Occipital lobe (tissue), 1 donor: ENCODE measurements at regions not wholly inside any gene's neighbourhood (a gene's known extent, or its start where the extent isn't known, plus 50 kb on each side); places are given as distances from the start of the nearest gene placed in this dataset.
"Not testable (repeated sequence)": the region's sequence is repeated elsewhere in the genome, so short reads cannot be mapped to it uniquely, and the experiment has no call there.

ENCODE experiments used
- DNase-seq: peaks from one replicate; lab custom pipeline; 2025; lab: John Stamatoyannopoulos, UW

DNA sequence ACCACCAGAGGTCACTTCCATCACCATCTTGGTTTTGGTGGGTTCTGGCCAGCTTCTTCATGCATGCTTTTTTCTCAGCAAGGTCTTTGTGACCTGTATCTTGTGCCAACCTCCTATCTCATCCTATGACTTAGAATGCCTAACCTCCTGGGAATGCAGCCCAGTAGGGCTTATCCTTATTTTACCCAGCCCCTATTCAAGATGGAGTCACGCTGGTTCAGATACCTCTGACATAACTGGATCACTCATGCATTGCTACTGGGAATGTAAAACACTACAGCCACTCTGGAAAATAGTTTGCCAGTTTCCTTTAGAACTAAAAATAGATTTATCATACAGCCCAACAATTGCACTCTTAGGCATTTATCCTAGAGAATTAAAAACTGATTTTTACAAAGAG, 219.2 kb downstream of the IRS1 start:
- no peak for DNase-seq

DNA sequence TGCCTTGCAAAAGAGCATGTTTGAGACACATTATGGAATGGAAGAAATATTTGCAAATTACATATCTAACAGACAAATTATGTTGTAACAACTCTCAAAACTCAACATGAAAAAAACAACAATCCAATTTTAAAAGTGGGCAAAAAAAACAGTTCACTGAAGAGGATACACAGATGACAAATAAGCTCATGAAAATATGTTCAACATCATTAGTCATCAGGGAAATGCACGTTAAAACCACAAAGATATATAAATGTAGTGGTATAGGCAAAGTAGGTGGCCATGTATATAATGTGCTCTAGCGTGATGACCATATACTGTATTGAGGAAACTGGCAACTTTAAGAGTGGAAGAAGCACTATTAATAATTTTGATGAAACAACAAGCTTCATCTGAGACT, 220.1 kb downstream of the IRS1 start:
- DNase-seq, result no peak

GRCh38 chr2:226578879-226579278, 220.7 kb downstream of the IRS1 start:
- no peak for DNase-seq

DNA sequence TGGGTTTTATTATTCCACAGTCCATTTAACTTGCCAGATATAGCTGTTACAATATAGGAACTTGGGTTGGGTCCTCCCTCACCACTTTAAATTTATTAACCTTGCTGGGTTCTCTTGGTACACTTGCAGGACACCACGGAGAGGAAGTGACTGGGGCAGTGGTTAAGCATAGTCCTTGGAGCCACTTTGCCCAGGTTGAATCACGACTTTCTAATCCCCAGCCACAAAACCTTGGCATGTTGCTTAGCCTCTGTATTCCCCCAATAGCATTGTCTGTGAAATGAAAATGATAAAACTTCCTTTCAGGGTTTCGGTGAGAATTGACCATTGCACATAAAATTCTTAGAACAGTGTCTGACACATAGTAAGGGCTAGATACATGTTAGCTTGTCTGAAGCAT, 221.2 kb downstream of the IRS1 start:
- DNase-seq, result no peak

DNA sequence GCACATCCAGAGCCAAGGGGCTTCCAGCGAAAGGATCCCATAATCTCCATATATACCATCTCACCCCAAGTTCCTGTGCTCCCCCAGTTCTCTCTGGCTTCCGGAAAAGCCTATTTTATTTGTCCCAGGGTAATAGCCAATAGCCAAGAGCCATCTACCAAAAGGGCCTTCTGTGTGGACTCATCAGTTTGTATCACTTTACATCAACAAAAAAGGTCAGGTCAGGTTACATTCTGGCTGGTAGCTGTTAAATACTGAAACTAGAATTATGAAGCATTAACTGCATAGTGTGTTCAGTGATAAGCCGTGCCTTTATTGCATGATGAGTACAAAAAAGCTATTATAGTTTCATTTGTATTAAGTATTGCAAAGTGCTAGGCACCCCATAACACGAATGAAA, 223.7 kb downstream of the IRS1 start:
- no peak for DNase-seq

GRCh38 chr2:226573158-226573557, 226.5 kb downstream of the IRS1 start:
- no peak for DNase-seq

DNA sequence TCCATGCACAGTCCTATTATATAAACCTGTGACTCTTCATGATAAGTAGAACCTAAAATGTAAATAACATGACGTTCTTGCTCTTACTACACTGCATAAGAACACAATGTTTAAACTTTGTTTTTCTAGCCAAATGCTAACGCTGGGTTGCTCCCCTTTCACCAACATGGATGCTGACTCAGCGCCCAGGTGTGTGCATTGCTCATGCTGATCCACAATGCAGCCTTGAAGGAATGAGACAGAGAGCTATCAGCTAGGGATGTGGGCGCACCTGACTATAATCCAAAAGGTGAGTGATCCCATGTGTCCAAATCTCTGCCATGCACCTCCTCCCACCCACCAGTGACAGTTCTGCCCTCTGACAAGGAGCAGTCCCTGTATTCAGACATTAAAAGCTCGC, 235.0 kb downstream of the IRS1 start:
- DNase-seq, result no peak

GRCh38 chr2:226561962-226562361, 237.7 kb downstream of the IRS1 start:
- DNase-seq, result no peak

DNA sequence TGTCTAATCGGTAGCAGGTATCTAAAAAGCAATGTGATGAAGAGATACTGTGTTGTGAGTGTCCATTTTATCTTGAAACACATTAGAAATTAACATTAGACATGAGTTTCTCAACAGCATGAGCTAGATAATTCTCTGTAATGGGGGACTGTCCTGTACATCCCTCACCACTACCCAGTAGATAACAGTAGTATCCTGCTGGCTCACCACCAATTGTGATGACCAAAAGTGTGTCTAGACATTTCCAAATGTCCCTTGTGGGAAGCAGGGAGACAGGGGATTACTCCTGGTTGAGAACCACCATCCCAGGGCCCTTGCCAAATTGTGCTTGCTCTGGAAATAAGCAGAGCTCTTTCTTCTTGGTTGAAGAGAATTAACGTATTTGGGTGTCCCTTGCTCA, 239.3 kb downstream of the IRS1 start:
- no peak for DNase-seq

DNA sequence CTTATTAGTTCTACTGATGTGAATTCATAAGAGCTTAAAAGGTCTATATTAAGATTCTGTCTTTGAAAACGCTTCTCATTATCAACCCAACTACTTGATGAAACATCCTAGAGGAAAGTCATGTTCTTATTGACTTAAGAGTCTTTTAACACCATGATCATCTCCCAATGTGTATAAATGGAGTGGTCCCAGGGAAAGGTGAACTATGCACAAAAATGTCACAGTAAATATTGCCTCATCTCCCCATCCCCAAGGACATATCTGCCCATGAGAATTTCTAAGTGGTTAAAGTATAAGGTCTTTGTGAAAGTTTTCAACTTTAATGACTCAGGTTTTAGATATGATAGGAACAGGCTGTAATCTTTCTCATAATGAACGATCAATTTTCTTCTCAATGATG, 240.1 kb downstream of the IRS1 start:
- DNase-seq, result no peak

DNA sequence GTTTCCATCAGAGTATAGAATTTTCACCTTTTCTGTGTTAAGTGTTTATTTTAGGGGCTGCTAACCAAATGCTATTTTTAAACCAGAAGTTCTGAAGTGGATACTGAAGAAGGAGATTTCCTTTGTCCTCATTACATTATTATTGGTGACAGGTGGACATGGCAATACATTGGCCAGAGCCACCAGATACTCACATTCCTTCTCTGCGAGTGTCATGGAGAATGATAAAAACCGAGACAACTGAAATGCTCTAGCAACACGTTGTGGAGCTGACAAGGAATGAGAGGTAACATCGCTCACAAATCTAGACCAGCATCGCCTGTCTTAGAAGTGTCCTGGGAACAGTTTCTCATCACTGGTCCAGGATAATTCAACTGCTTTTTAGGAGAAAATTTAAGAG, 241.2 kb downstream of the IRS1 start:
- no peak for DNase-seq

- DNase-seq, result no peak
Measured at GRCh38 chr2:226556050-226556449, 243.6 kb downstream of the IRS1 start.

GRCh38 chr2:226554701-226555100, 244.9 kb downstream of the IRS1 start:
- no peak for DNase-seq

DNA sequence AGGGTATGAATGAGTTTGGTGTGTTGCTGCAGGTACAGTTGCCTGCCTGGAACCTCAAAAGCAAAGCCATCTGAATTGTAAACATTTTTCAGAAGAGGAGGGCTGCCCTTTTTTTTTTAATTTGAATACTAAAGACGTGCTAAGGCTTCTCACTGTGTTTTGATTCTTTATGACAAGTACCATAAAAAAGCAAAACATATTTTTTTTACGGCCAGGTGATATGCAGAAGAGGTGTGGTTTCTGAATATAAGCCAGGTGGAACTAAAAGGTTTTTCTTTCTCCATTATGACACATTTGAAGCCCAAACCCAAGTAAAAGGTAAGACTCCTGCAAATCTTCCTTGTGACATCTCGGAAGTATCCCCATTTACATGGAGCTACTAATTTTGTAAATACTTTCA, 246.3 kb downstream of the IRS1 start:
- no peak for DNase-seq

- no peak for DNase-seq
Measured at GRCh38 chr2:226552571-226553285, 246.9 kb downstream of the IRS1 start.

- DNase-seq, result no peak
Measured at GRCh38 chr2:226551522-226552250, 247.9 kb downstream of the IRS1 start.

DNA sequence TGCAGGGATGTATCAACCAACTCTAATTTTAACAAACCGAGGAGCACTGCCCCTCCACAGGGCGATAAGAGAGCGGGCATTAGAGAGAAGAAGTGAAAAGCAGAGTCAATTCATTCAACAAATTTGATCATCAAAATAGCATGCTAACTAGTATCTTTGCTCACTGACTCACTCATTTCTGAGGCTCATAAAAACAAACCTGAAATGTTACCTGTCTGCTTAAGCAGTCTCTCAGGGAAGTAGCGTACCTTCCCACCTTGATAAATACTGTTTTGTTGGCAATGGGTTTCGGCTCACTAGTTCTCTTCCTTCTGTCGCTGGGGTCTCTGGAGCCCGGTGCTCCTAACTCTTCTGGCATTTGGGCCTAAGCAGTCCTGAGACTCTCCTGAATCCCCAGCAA, 248.8 kb downstream of the IRS1 start:
- no peak for DNase-seq

DNA sequence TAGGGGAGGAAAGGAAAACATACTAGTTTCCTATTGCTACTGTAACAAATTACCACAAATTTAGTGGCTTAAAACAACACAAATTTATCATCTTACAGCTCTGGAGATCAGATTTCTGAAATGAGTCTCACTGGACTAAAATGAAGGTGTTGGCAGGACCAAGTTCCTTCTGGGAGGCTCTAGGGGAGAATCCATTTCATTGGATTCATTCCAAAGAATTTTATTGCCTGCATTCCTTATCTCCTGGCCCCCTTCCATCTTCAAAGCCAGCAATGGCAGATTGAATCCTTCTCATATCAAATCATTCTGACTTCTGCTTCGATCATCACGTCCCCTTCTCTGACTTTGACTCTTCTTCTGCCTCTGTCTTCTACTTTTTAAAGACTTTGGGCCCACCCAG, 250.9 kb downstream of the IRS1 start:
- DNase-seq, result no peak

GRCh38 chr2:226544596-226545210, 254.9 kb downstream of the IRS1 start:
- DNase-seq, result no peak

DNA sequence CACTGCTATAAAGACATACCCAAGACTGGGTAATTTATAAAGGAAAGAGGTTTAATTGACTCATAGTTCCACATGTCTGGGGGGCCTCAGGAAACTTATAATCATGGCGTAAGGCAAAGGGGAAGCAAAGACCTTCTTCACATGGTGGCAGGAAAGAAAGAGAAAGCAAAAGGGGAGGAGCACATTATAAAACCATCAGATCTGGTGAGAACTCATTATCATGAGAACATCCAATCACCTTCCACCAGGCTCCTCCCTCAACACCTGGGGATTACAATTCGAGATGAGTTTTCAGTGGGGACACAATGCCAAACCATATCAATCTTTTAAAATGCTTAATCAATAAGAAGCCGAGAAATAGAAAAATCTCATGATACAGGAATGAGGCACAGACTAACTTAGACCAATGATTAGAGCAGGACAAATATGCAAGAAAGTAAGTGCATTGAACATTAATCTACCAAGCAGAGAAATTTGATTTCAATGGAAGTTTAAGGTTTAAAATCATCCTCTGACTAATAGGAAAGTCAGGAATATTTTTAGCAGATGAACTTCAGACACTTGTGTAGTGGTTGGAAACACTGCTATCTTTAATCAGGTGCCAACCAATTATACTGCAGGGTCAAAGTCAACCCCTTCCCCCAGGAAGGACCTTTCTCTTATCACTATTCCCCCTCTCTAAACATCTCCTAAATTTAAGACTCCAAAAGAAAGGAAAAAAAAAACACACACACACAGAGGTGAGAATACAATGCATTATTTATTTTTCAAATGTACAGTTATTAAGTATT, 259.2 kb downstream of the IRS1 start:
- DNase-seq, result no peak

DNA sequence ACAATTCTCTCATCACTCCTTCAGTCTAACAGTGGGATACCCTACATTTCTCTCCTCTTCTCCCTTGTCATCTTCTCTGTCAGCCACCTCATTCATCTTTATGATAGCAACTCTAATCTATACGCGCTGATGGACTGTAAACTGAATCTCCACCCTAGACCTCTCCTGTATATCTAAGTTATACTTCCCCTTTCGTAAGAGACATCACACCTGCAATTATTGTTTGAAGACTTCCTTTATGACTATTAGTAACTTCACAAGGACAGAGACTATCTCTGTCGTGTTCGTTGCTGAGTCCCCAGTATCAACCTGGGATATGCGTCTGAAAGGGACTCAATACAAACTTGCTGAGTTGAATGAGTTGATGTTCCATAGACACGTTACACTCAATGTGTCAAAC, 263.2 kb downstream of the IRS1 start:
- DNase-seq, result no peak

- not testable (repeated sequence) for DNase-seq
Measured at GRCh38 chr2:226532976-226533375, 266.6 kb downstream of the IRS1 start.
